ENCODE measurements at regions not wholly inside any gene's neighbourhood (a gene's known extent, or its start where the extent isn't known, plus 50 kb on each side); places are given as distances from the start of the nearest gene placed in this dataset.
"Not testable (repeated sequence)": the region's sequence is repeated elsewhere in the genome, so short reads cannot be mapped to it uniquely, and the experiment has no call there.

- DNase-seq (ENCODE audit: low read depth in 3 of 3) = no peak
These were observed 150.6 kb downstream of the CTTN start for GRCh38 chr11:70548976-70549375.

GRCh38 chr11:70549386-70549785, 151.1 kb downstream of the CTTN start:
- DNase-seq (ENCODE audit: low read depth in 3 of 3) = no peak

- no peak for DNase-seq (ENCODE audit: low read depth in 3 of 3)
These were observed 151.5 kb downstream of the CTTN start for GRCh38 chr11:70549796-70550195.

GRCh38 chr11:70550456-70551195, 152.3 kb downstream of the CTTN start:
- DNase-seq (ENCODE audit: low read depth in 3 of 3) = no peak

GRCh38 chr11:70551351-70552166, 153.2 kb downstream of the CTTN start:
- no peak for DNase-seq (ENCODE audit: low read depth in 3 of 3)

GRCh38 chr11:70552167-70553150, 154.1 kb downstream of the CTTN start:
- no peak for DNase-seq (ENCODE audit: low read depth in 3 of 3)

- DNase-seq (ENCODE audit: low read depth in 3 of 3) = no peak
These were observed 156.7 kb downstream of the CTTN start for GRCh38 chr11:70555078-70555477.

- no peak for DNase-seq (ENCODE audit: low read depth in 3 of 3)
These were observed 158.8 kb downstream of the CTTN start for GRCh38 chr11:70556884-70557741.

GRCh38 chr11:70557742-70558485, 159.6 kb downstream of the CTTN start:
- DNase-seq (ENCODE audit: low read depth in 3 of 3) = no peak

- DNase-seq (ENCODE audit: low read depth in 3 of 3) = no peak
These were observed 160.4 kb downstream of the CTTN start for GRCh38 chr11:70558681-70559080.

GRCh38 chr11:70559516-70559915, 161.2 kb downstream of the CTTN start:
- no peak for DNase-seq (ENCODE audit: low read depth in 3 of 3)

- DNase-seq (ENCODE audit: low read depth in 3 of 3) = not testable (repeated sequence)
These were observed 162.3 kb downstream of the CTTN start for GRCh38 chr11:70560621-70561020.

- DNase-seq (ENCODE audit: low read depth in 3 of 3) = no peak
These were observed 168.6 kb downstream of the CTTN start for GRCh38 chr11:70566768-70567530.

GRCh38 chr11:70567680-70568034, 169.3 kb downstream of the CTTN start:
- DNase-seq (ENCODE audit: low read depth in 3 of 3) = no peak

GRCh38 chr11:70568035-70568813, 169.9 kb downstream of the CTTN start:
- DNase-seq (ENCODE audit: low read depth in 3 of 3) = no peak

- DNase-seq (ENCODE audit: low read depth in 3 of 3) = no peak
These were observed 170.7 kb downstream of the CTTN start for GRCh38 chr11:70568814-70569617.

- no peak for DNase-seq (ENCODE audit: low read depth in 3 of 3)
These were observed 171.2 kb downstream of the CTTN start for GRCh38 chr11:70569618-70569890.

- no peak for DNase-seq (ENCODE audit: low read depth in 3 of 3)
These were observed 171.8 kb downstream of the CTTN start for GRCh38 chr11:70569996-70570692.
